HL-60 (cell line): ENCODE measurements at regions not wholly inside any gene's neighbourhood (a gene's known extent, or its start where the extent isn't known, plus 50 kb on each side); places are given as distances from the start of the nearest gene placed in this dataset.

ENCODE experiments used
- CTCF ChIP-seq: IDR thresholded peaks from one replicate; pipeline ENCODE4 v1.5.1; 2011; ENCODE audit warnings: low read length, control low read depth, inconsistent platforms; ENCODE audit not compliant: insufficient read depth
- GABPA ChIP-seq: IDR thresholded peaks from 2 replicates; pipeline ENCODE4 v1.6.1; 2012; ENCODE audit warnings: low read depth

GRCh38 chr16:86964796-86965241, 352.4 kb downstream of the C16orf95 start:
- TF ChIP-seq CTCF (no peak), GABPA (no peak)
